ENCODE measurements at regions not wholly inside any gene's neighbourhood (a gene's known extent, or its start where the extent isn't known, plus 50 kb on each side); places are given as distances from the start of the nearest gene placed in this dataset.

GRCh38 chr1:111032295-111032897 is 68.7 kb upstream of the LRIF1 start:
- TF ChIP-seq CTCF (IDR thresholded peaks at IDR 0.05; ENCODE audit: low read depth, low read length): peak; percentile 59; the same call in 1 of the 2 replicates
- no peak overlapping the region for H3K4me3 ChIP-seq (ENCODE audit: low read depth, low read length)

GRCh38 chr1:111030590-111030989 is 66.9 kb upstream of the LRIF1 start:
- TF ChIP-seq CTCF (IDR thresholded peaks at IDR 0.05; ENCODE audit: low read depth, low read length): peak; percentile 89

GRCh38 chr1:111025109-111025508 is 61.4 kb upstream of the LRIF1 start:
- H3K4me3 ChIP-seq (ENCODE audit: low read depth, low read length): no peak overlapping the region
- no peak for TF ChIP-seq CTCF (IDR thresholded peaks at IDR 0.05; ENCODE audit: low read depth, low read length)

More at GRCh38 chr1:111030590-111030989, 66.9 kb upstream of the LRIF1 start:
- H3K4me3 ChIP-seq (ENCODE audit: low read depth, low read length): no peak overlapping the region

- no peak for TF ChIP-seq CTCF (IDR thresholded peaks at IDR 0.05; ENCODE audit: low read depth, low read length)
- no peak overlapping the region for H3K4me3 ChIP-seq (ENCODE audit: low read depth, low read length)
Measured at GRCh38 chr1:111015222-111015621, 51.5 kb upstream of the LRIF1 start.
